ENCODE measurements at regions not wholly inside any gene's neighbourhood (a gene's known extent, or its start where the extent isn't known, plus 50 kb on each side); places are given as distances from the start of the nearest gene placed in this dataset.

DNA sequence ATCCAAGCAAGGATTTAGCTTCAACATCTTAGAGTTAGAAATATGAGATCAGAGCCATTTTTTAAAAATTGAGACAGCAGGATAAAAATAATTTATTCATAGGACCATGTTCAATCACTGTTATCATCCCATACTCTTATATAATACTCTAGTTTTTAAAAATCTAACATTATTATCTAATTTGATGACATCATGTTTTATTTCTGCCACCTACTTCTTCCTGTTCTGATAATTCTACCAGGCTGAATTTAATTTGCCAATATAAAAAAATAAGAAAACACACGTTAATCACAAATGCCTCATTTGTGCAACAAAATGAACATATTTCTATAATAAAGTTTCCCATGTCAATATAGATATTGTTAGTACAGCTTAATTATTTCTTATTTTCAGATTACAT, 621.7 kb downstream of the KCNJ3 start:
- dilution Hi-C loops (cut with MboI; ENCODE audit: extremely low pct_ligation_motif_present, low sequenced_read_pairs): no loop called here
- TF ChIP-seq MYC (IDR thresholded peaks at IDR 0.05; ENCODE audit: low read depth, low read length) (no peak), GATA2 (IDR thresholded peaks at IDR 0.05; ENCODE audit: insufficient read depth, insufficient read length, low read depth, low read length) (no peak), POLR2A (IDR thresholded peaks at IDR 0.05; ENCODE audit: low read depth, low read length) (no peak), FOS (IDR thresholded peaks at IDR 0.05; ENCODE audit: borderline replicate concordance, insufficient read depth, low read length) (no peak), POLR2AphosphoS5 (IDR thresholded peaks at IDR 0.05; ENCODE audit: insufficient read depth, low read depth, low read length) (no peak), JUN (IDR thresholded peaks at IDR 0.05; ENCODE audit: borderline replicate concordance, insufficient read depth, insufficient read length, low read depth) (no peak), EZH2 (IDR thresholded peaks at IDR 0.05; ENCODE audit: borderline replicate concordance, low read depth, low read length, severe bottlenecking) (no peak)
- TF ChIP-seq, protein P1, sequence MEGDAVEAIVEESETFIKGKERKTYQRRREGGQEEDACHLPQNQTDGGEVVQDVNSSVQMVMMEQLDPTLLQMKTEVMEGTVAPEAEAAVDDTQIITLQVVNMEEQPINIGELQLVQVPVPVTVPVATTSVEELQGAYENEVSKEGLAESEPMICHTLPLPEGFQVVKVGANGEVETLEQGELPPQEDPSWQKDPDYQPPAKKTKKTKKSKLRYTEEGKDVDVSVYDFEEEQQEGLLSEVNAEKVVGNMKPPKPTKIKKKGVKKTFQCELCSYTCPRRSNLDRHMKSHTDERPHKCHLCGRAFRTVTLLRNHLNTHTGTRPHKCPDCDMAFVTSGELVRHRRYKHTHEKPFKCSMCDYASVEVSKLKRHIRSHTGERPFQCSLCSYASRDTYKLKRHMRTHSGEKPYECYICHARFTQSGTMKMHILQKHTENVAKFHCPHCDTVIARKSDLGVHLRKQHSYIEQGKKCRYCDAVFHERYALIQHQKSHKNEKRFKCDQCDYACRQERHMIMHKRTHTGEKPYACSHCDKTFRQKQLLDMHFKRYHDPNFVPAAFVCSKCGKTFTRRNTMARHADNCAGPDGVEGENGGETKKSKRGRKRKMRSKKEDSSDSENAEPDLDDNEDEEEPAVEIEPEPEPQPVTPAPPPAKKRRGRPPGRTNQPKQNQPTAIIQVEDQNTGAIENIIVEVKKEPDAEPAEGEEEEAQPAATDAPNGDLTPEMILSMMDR (IDR thresholded peaks at IDR 0.05; ENCODE audit: extremely low read depth in 1 of 2, insufficient read depth in 1 of 2, low read depth in 1 of 2, low read length in 2 of 2): no peak
- TF ChIP-seq, protein P2, sequence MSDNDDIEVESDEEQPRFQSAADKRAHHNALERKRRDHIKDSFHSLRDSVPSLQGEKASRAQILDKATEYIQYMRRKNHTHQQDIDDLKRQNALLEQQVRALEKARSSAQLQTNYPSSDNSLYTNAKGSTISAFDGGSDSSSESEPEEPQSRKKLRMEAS (IDR thresholded peaks at IDR 0.05; ENCODE audit: insufficient read depth, insufficient read length): no peak
- intact Hi-C loops (cut with micrococcal nuclease): no loop called here
- ChIA-PET CTCF (interaction anchor here (1.1 to 1.3 kb wide), 2 partner anchors 8 to 10 kb away, joined by 3 read pairs; no protein-coding TSS in a partner anchor), POLR2A (interaction anchor here (0.6 kb wide), 1 partner anchor 333 kb away, joined by 3 read pairs; no protein-coding TSS in a partner anchor)
- BruUV-seq (replicated peaks): no TSS peak
- FAIRE-seq: no peak
- H3K27me3 ChIP-seq (ENCODE audit: control insufficient read depth in 2 of 2, insufficient read depth in 2 of 2, low read length in 2 of 2): no peaks in the 10 kb centered on the region
- no peaks in the 10 kb centered on the region for H3K36me3 ChIP-seq (ENCODE audit: control insufficient read depth in 2 of 2, extremely low read depth in 1 of 2, insufficient read depth in 2 of 2, low read length in 2 of 2)
- no peak overlapping the region for H3K4me2 ChIP-seq (ENCODE audit: insufficient read depth, low read length)
- no peak for DNase-seq (ENCODE audit: low read depth, low spot score)
- H3K4me1 ChIP-seq (ENCODE audit: control insufficient read depth, extremely low read depth, insufficient read depth, low read length): no peaks in the 10 kb centered on the region
- H3K27ac ChIP-seq (ENCODE audit: insufficient read depth, low read depth, low read length): no peak overlapping the region
- H3K9me1 ChIP-seq (replicated peaks; ENCODE audit: control insufficient read depth, extremely low read depth, insufficient read depth, low read length): no peaks in the 10 kb centered on the region
- no peak overlapping the region for H3K4me3 ChIP-seq (replicated peaks in 1 of 3; ENCODE audit: insufficient read depth in 1 of 3, low read depth in 1 of 3, low read length in 3 of 3)
- H3K9ac ChIP-seq (replicated peaks; ENCODE audit: extremely low read depth, insufficient read depth, low read length): no peak overlapping the region
- H4K20me1 ChIP-seq (replicated peaks; ENCODE audit: control insufficient read depth, extremely low read depth, insufficient read depth, low read length): no peaks in the 10 kb centered on the region
- H3K9me3 ChIP-seq (replicated peaks; ENCODE audit: control insufficient read depth, insufficient read depth, low read length): no peaks in the 10 kb centered on the region
- no peak overlapping the region for H2AFZ ChIP-seq (ENCODE audit: low read depth, low read length)
- H3K79me2 ChIP-seq (ENCODE audit: control insufficient read depth, insufficient read depth, low read length): no peaks in the 10 kb centered on the region
